ENCODE measurements at regions not wholly inside any gene's neighbourhood (a gene's known extent, or its start where the extent isn't known, plus 50 kb on each side); places are given as distances from the start of the nearest gene placed in this dataset.

GRCh38 chr14:48546996-48547395 lies 871.6 kb upstream of the MDGA2 start (continued):
- TF ChIP-seq PATZ1 (CRISPR knock-in tag; IDR thresholded peaks at IDR 0.05; ENCODE audit: borderline replicate concordance), result no peak
- no peak for TF ChIP-seq ARNTL (CRISPR knock-in tag; IDR thresholded peaks at IDR 0.05; ENCODE audit: borderline replicate concordance, low read depth)
- TF ChIP-seq POU6F1 (CRISPR knock-in tag; IDR thresholded peaks at IDR 0.05; ENCODE audit: borderline replicate concordance, low read depth), result no peak
- no peak for TF ChIP-seq CREB5 (CRISPR knock-in tag; IDR thresholded peaks at IDR 0.05; ENCODE audit: low read depth)
- TF ChIP-seq TCF4 (CRISPR knock-in tag; IDR thresholded peaks at IDR 0.05; ENCODE audit: borderline replicate concordance), result no peak
- TF ChIP-seq TOX (CRISPR knock-in tag; IDR thresholded peaks at IDR 0.05; ENCODE audit: borderline replicate concordance), result no peak
- no peak for TF ChIP-seq PPARA (CRISPR knock-in tag; IDR thresholded peaks at IDR 0.05; ENCODE audit: borderline replicate concordance)
- no peak for TF ChIP-seq ZNF8 (CRISPR knock-in tag; IDR thresholded peaks at IDR 0.05)
- TF ChIP-seq ISL1 (CRISPR knock-in tag; IDR thresholded peaks at IDR 0.05), result no peak

GRCh38 chr14:48537600-48537999 lies 862.2 kb upstream of the MDGA2 start:
- no peak for ATAC-seq
- TF ChIP-seq ZFP3 (CRISPR knock-in tag; IDR thresholded peaks at IDR 0.05) (no peak), ZNF565 (CRISPR knock-in tag; conservative IDR thresholded peaks at IDR 0.05; ENCODE audit: low read depth) (no peak), PPARA (CRISPR knock-in tag; IDR thresholded peaks at IDR 0.05; ENCODE audit: borderline replicate concordance) (no peak)

GRCh38 chr14:48536318-48536717 lies 860.9 kb upstream of the MDGA2 start:
- ATAC-seq, result no peak
- TF ChIP-seq TSHZ2 (CRISPR knock-in tag; IDR thresholded peaks at IDR 0.05) (no peak), ZFP30 (CRISPR knock-in tag; IDR thresholded peaks at IDR 0.05) (no peak), TOX (CRISPR knock-in tag; IDR thresholded peaks at IDR 0.05; ENCODE audit: borderline replicate concordance) (no peak), POU6F1 (CRISPR knock-in tag; IDR thresholded peaks at IDR 0.05; ENCODE audit: borderline replicate concordance, low read depth) (no peak), PPARA (CRISPR knock-in tag; IDR thresholded peaks at IDR 0.05; ENCODE audit: borderline replicate concordance) (no peak), CSRNP3 (CRISPR knock-in tag; IDR thresholded peaks at IDR 0.05) (no peak), ESRRG (CRISPR knock-in tag; IDR thresholded peaks at IDR 0.05) (no peak), ZC3H10 (CRISPR knock-in tag; IDR thresholded peaks at IDR 0.05) (no peak), ZFP3 (CRISPR knock-in tag; IDR thresholded peaks at IDR 0.05) (no peak), CREB5 (CRISPR knock-in tag; IDR thresholded peaks at IDR 0.05; ENCODE audit: low read depth) (no peak), GLIS3 (CRISPR knock-in tag; IDR thresholded peaks at IDR 0.05) (no peak), OSR1 (CRISPR knock-in tag; IDR thresholded peaks at IDR 0.05) (no peak), BACH2 (CRISPR knock-in tag; IDR thresholded peaks at IDR 0.05; ENCODE audit: borderline replicate concordance) (no peak), PATZ1 (CRISPR knock-in tag; IDR thresholded peaks at IDR 0.05; ENCODE audit: borderline replicate concordance) (no peak), ZNF70 (CRISPR knock-in tag; IDR thresholded peaks at IDR 0.05) (no peak), ZNF8 (CRISPR knock-in tag; IDR thresholded peaks at IDR 0.05) (no peak), ARNTL (CRISPR knock-in tag; IDR thresholded peaks at IDR 0.05; ENCODE audit: borderline replicate concordance, low read depth) (no peak)

All from SK-N-SH treated with all-trans-retinoic acid at 6 μM for 48 hours (cell line).